Activated naive CD4-positive, alpha-beta T cell treated with Interleukin-2 at 50 U/mL for 16 hours (primary cell): ENCODE measurements at regions not wholly inside any gene's neighbourhood (a gene's known extent, or its start where the extent isn't known, plus 50 kb on each side); places are given as distances from the start of the nearest gene placed in this dataset.
"Not testable (repeated sequence)": the region's sequence is repeated elsewhere in the genome, so short reads cannot be mapped to it uniquely, and the experiment has no call there.

ENCODE experiments used
- DNase-seq: peaks from one replicate; pipeline ENCODE4 v3.0.0-alpha.2; 2020

GRCh38 chr4:128688033-128688721 is 121.3 kb upstream of the JADE1 start:
- no peak for DNase-seq

DNA sequence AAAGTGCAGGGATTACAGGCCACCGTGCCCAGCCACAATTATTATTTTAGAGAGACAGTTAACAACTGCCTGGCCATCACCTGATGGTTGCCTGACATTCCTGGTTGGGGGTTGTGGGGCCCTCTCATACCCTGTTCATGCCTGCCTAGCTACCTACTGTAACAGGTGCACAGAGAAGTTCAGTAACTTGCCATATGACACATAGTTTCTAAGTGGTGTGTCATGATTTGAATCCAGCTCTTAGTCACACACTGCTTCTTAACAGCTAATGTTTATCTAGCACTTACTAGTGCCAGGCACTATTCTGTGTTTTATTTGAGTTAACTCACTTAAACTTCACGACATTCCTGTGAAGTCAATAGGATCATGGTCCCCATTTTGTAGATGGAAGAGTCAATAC is 122.7 kb upstream of the JADE1 start:
- DNase-seq, result no peak

GRCh38 chr4:128686032-128686465 is 123.5 kb upstream of the JADE1 start:
- DNase-seq, result no peak

DNA sequence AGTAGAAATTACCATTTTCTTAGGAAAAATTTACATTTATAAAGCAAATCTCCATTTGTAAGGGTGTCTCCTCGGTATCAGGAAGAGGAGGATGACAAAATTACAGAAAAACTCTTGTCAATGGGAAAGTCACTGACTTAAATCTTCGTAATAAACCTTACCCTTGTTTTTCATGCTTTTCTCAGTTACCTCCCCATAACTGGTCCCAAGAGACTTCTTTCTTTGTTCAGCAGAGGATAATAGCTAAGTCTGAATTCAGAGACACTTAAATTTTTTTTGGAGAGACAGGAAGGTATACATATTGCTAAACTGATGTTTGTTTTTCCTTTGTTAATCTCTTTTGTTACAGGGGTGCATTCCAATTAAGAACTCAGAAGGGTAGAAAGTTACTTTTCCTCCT is 125.5 kb upstream of the JADE1 start:
- DNase-seq, result no peak

DNA sequence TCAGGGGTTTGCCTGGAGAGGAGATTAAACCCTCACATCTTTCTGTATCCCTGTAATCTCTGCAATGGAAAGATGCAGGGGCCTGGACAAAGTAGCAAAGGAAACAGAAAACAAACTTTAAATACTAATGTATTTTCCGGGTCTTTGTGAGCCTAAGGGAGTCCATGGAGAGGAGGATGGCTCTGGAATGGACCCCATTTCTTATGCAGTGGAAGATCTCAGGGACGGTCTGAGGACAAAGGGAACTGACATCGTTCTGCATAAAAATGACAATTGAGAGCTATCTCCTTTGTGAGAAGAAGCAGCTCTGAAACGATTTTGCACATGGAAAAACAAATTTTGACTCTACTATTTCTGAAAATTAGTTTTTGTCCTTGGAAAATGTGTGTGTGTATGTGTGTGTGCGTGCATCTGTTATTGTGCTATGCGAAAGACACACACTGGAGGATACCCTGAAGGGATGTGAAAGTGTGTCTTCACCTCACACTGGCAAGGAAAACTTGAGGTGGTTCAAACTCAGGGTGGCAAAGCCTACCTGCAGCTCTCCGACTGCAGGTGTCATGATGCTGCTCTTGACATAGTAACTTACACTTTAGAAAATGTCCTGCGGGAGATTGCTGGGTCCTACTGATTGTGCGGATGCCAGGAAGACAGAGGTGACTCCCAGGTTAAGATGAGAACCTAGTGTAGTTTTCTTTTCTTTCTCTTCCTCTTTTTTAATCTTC is 126.4 kb upstream of the JADE1 start:
- no peak for DNase-seq

DNA sequence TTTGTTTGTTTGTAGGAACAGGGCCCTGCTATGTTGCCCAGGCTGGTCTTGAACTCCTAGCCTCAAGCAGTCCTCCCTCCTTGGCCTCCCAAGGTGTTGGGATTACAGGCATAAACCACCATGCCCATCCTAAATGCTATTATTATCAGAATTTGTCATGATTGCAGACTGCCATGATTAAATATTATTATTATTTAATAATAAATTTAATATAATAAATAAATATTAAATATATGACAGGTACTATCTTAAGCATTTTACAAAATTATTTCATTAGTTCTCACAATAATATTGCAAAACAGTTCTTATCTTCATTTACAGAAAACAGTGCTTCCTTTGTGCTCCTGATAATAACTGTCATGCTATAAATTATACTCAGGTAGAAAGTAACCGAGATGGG is 133.4 kb upstream of the JADE1 start:
- DNase-seq, result no peak

DNA sequence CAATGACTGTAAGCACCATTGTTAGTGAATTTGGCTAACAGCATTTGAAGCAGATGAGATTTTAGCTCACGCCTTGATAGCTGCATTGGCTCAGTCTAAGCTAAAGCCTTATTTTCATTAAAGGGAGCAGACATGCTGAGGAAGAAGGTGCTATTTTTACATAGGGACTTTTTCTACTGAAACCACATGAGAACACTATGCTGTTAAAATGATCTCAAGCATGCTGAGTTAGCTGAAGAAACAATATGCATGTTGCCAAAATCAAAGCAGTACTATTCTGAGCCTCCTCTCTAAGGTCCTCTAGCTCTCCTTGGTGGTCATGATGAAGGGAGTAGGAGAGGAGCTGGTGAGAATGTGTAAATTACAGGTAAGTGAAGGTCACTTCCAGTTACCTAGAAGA is 134.4 kb upstream of the JADE1 start:
- DNase-seq, result no peak

DNA sequence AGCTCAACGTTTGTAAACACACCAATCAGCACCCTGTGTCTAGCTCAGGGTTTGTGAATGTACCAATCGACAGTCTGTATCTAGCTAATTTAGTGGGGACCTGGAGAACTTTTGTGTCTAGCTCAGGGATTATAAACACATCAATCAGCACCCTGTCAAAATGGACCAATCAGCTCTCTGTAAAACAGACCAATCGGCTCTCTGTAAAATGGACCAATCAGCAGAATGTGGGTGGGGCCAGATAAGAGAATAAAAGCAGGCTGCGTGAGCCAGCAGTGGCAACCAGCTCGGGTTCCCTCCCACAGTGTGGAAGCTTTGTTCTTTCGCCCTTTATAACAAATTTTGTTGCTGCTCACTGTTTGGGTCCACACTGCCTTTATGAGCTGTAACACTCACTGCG is 136.3 kb upstream of the JADE1 start:
- not testable (repeated sequence) for DNase-seq

DNA sequence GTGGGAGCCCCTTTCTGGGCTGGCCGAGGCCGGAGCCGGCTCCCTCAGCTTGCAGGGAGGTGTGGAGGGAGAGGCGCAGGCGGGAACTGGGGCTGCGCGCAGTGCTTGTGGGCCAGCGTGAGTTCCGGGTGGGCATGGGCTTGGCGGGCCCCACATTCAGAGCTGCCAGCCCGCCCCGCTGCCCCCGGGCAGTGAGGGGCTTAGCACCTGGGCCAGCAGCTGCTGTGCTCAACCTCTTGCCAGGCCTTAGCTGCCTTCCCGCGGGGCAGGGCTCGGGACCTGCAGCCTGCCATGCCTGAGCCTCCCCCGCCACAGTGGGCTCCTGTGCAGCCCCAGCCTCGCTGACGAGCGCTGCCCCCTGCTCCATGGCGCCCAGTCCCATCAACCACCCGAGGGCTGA is 136.9 kb upstream of the JADE1 start:
- not testable (repeated sequence) for DNase-seq

DNA sequence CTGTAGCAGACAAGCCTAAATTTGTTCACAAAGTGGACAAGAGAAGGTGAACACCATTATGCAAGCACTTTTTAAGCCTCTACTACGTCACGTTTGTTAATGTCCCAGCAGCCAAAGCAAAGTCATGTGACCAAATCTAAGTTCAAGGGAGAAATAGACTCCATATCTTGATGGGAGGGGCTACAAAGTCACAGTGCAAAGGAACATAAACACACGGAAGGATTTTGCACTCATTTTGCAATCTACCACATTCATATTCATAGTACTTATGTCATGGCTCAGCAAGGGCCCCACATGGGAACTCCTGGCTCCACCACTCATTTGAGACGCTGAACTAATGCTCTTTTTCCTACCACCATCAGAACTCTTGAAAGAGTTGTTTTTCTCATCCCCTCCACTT is 139.0 kb upstream of the JADE1 start:
- no peak for DNase-seq

DNA sequence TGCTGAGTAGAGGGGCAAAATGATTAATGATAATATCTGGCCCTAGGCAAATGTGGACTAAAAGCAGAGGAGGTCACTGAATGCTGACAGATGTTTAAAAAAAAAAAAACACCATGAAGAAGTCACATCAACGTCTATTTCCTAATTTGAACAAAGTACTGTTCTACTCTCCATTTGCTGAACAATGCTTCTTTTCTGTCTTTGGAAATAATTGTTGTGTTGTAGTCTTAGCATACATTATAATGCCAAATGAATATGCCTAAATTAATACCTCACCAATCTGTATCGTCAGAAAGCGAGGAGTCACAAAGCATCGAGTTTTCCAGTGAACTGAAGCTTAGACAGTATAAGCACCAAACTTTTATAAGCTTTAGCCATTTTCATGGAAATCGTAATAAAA is 140.9 kb upstream of the JADE1 start:
- no peak for DNase-seq

DNA sequence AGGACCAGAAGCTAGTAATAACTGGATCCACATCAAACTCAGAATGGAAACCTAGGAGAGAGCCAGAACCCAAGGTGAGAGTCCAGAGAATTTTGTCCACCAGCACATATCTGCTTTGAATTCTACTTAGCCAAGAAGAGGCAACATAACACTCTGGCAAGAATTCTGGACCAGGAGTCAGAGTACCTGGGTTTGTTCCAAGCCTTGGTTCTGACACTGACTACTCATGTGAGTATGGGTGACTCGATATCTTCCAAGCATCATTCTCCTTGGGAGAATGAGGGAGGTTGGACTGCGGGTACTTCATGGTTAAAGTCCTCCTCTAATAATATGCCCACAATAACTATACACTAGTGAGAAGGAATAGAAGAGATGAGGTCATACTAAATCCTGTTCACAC is 144.0 kb upstream of the JADE1 start:
- DNase-seq, result no peak

DNA sequence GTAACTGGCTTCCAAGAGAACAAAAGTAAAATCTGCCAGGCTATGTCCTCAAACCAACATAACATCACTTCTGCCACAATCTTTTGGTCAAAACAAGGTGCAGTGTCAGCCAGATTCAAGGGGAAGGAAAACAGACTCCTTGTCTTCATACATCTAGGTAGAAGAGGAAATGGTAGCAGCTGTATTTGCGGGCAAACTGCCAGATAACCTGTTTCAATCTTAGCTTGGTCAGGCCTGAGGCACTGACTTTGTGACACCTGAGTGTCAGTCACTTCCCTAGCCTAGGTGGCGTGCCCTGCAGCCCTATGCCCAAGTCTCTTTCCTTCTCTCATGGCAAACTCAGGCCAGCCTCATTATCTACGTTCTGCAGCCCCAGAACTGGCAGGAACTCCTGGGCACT is 146.2 kb upstream of the JADE1 start:
- no peak for DNase-seq

DNA sequence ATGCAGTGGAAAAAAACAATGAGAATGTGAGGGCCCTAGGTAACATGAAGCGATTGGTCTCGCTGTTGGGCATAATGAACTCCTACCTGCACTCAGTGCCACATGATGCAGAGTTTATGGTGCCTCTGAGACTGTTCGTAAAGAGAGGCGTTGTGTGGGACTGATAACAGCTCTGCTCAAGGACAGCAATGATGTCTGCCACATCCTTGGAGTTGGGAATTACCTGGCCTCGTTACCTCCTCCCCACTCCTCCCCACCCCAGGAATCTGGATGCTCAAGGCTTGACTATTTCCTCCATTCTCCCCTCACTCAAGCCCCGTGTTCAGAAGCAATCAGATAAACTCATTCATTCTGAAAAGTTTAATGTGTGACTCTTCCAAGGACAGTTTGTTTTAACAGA is 148.0 kb upstream of the JADE1 start:
- no peak for DNase-seq

DNA sequence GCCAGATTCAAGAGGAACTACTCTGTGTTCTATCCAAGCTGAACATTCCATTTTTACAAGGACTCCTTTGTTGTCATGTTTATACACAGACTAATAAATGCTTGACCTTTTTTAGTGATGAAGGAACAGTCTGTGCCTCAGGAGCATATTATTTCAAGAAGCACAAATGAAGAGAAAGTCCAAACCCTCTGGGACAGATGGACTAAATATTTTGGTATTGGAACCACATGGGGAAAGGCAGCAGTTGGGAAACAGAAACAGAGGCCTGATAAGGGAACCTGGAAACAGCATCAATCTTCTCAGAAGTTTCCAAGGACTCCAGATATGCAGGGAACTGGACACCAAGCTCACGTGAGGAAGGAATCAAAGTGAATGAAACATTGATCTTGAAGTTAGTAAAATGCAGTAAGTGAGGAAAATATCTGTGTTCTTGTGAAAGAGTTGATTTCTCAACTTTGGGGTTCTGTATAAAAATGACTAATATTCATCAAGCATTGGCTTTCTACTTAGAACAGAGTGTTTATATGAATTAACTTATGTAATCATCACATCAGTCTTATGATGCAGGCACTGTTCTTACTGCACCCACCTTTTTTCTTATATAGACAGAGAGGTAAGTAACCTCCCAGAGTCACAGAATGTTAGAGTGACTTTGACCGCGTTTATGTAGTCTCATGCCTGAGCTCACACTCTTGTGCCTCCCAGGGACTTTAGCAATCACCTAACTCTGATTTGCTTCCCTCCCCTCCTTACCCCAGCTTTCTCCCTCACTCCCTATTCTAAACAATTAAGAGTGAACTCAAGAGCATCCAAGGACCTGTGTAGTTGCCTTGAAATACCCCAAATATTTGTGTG is 148.9 kb upstream of the JADE1 start:
- DNase-seq, result no peak

- DNase-seq, result no peak
Measured at GRCh38 chr4:128658214-128658631, 151.3 kb upstream of the JADE1 start.

- no peak for DNase-seq
Measured at GRCh38 chr4:128657638-128658037, 151.9 kb upstream of the JADE1 start.

DNA sequence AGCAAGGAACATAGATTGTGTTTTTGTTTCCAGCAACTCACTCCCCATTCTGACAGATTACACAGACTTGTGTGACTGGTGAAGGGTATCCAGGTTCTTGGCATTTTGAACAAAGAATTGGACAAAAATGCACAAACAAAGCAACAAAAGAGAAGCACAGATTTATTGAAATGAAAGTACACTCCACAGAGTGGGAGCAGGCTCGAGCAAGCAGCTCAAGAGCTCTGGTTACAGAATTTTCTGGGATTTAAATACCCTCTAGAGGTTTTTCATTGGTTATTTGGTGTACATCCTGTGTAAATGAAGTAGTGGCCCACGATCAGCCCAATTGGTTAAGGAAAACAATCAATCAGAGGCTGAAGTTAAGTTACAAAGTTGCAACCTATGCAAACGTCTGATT is 155.0 kb upstream of the JADE1 start:
- no peak for DNase-seq

DNA sequence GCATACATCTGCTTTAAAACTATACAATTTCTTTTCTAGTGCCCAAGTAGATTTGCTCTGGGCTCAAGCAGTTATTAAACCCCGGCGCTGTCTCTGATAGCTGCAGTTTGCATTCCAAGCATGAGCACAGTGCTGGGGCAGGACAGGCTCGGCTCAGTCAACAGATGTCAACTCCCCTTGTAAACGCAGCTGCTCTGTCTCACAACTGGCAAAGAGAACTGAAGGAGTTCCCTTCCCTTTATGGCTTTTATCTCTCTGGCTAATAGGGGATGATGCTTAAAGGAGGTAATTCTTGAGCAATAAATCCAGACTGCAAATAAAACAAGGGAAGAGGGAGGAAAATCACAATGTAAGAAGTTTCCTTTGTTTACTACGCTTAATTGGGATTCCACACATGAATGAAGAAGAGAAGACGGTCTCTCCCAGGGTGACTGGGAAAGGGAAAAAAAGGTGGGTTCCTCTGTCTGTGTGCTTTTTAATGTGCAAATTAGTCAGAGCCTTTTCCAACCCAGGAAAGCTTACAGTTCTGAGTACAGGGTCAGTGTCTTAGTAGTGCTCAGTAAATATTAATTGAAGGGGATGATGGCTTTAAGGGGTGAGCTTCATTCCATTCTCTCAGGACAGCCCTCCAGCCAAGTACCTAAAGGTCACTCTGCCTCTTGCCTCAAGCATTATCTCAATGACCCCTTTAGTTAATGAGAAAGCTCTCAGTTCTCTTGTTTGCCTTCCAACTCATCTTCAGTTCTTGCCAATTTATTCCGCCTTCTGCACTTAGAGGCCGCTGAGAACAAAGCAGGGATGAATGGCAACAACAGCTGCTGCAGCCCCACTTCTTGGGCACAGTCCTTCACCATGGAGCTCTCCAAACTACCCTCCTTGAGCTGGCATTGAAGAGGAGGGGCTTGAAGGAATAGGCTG is 155.7 kb upstream of the JADE1 start:
- no peak for DNase-seq

- DNase-seq, result no peak
Measured at GRCh38 chr4:128649575-128650205, 159.8 kb upstream of the JADE1 start.

GRCh38 chr4:128649161-128649560 is 160.3 kb upstream of the JADE1 start:
- no peak for DNase-seq

DNA sequence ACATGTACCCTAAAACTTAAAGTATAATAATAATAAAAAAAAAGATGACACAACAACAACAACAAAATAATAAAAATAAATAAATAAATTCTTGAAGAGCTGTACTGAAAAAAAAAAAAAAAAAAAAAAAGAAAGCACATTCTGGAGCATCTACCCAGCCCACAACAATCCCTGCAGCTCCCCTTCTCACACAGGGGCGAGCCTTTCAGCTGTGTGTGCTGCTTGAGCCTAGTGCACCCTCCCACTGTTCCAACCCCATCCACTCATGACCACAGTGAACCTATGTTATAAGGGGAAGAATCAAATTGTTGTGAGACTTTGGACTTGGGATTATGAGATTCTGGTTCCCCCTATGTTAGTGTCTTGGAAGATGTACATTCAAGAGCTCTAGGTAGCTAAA is 161.5 kb upstream of the JADE1 start:
- DNase-seq, result no peak
